Tibial nerve (tissue), 4 donors: ENCODE measurements at regions not wholly inside any gene's neighbourhood (a gene's known extent, or its start where the extent isn't known, plus 50 kb on each side); places are given as distances from the start of the nearest gene placed in this dataset.

ENCODE experiments used
- DNase-seq, 2 donors: peaks; one replicate each; pipeline ENCODE4 v3.0.0-alpha.2; 2019; ENCODE audit warnings: low spot score in 2 of 2
- H3K27ac ChIP-seq, 4 donors: fragments of 200-600 bp; sonication (generic) in 3 of 4; one replicate each; pipeline ENCODE4 v1.5.1; 2017 to 2019; ENCODE audit warnings: mild to moderate bottlenecking in 1 of 4
- H3K27me3 ChIP-seq, 2 donors: fragments of 200-600 bp; sonication (generic) in 1 of 2; one replicate each; pipeline versions ENCODE4 v1.5.1 to v1.6.0; 2017 to 2019
- H3K36me3 ChIP-seq, 3 donors: fragments of 200-600 bp; sonication (generic); one replicate each; pipeline ENCODE4 v1.5.1; 2018 to 2019
- H3K4me1 ChIP-seq, 4 donors: fragments of 200-600 bp; sonication (generic) in 3 of 4; one replicate each; pipeline ENCODE4 v1.5.1; 2017 to 2019
- H3K4me3 ChIP-seq, 4 donors: fragments of 200-600 bp; sonication (generic) in 3 of 4; one replicate each; pipeline ENCODE4 v1.5.1; 2017 to 2019; ENCODE audit warnings: mild to moderate bottlenecking in 1 of 4, moderate library complexity in 1 of 4
- H3K9me3 ChIP-seq, 4 donors: fragments of 200-600 bp; sonication (generic) in 3 of 4; one replicate each; pipeline ENCODE4 v1.5.1; 2017 to 2019
- EP300 ChIP-seq, 2 donors: sonication (generic); formaldehyde crosslinking; IDR thresholded peaks; one replicate each; pipeline ENCODE4 v1.6.1; 2017; ENCODE audit warnings: antibody characterized with exemption in 2 of 2, mild to moderate bottlenecking in 1 of 2
- POLR2A ChIP-seq, 2 donors: fragments of 450-650 bp; IDR thresholded peaks; one replicate each; pipeline ENCODE4 v1.6.1; 2017; ENCODE audit warnings: antibody characterized with exemption in 2 of 2, mild to moderate bottlenecking in 2 of 2, moderate library complexity in 2 of 2
- WGBS, 2 donors: methylation state at CpG; one replicate each; pipeline ENCODE4 v1.1.5; 2018; 5-methylcytosine and 5-hydroxymethylcytosine counted together
- TF ChIP-seq, protein P1 (sequence below), 5 experiments: fragments of 200-600 bp in 3 of 5; fragments of 450-650 bp in 2 of 5; sonication (generic) in 3 of 5; IDR thresholded peaks; one replicate each; pipeline ENCODE4 v1.5.1; 2016 to 2019; ENCODE audit warnings: antibody characterized with exemption in 5 of 5, mild to moderate bottlenecking in 3 of 5, moderate library complexity in 2 of 5

GRCh38 chr3:76624164-76624563 is 415.7 kb upstream of the ROBO2 start:
- no peak overlapping the region for H3K27ac ChIP-seq
- H3K4me3 ChIP-seq: no peak overlapping the region
- 79 to 89% methylated on average over 6 of the region's 6 CpGs for WGBS, 2 donors
- no peaks in the 10 kb centered on the region for H3K27me3 ChIP-seq
- H3K36me3 ChIP-seq: no peaks in the 10 kb centered on the region
- H3K9me3 ChIP-seq: no peaks in the 10 kb centered on the region
- TF ChIP-seq POLR2A (IDR thresholded peaks at IDR 0.05) (no peak), EP300 (IDR thresholded peaks at IDR 0.05) (no peak)
- TF ChIP-seq, protein P1, sequence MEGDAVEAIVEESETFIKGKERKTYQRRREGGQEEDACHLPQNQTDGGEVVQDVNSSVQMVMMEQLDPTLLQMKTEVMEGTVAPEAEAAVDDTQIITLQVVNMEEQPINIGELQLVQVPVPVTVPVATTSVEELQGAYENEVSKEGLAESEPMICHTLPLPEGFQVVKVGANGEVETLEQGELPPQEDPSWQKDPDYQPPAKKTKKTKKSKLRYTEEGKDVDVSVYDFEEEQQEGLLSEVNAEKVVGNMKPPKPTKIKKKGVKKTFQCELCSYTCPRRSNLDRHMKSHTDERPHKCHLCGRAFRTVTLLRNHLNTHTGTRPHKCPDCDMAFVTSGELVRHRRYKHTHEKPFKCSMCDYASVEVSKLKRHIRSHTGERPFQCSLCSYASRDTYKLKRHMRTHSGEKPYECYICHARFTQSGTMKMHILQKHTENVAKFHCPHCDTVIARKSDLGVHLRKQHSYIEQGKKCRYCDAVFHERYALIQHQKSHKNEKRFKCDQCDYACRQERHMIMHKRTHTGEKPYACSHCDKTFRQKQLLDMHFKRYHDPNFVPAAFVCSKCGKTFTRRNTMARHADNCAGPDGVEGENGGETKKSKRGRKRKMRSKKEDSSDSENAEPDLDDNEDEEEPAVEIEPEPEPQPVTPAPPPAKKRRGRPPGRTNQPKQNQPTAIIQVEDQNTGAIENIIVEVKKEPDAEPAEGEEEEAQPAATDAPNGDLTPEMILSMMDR (IDR thresholded peaks at IDR 0.05): no peak
- no peak for DNase-seq
- H3K4me1 ChIP-seq: no peaks in the 10 kb centered on the region

DNA sequence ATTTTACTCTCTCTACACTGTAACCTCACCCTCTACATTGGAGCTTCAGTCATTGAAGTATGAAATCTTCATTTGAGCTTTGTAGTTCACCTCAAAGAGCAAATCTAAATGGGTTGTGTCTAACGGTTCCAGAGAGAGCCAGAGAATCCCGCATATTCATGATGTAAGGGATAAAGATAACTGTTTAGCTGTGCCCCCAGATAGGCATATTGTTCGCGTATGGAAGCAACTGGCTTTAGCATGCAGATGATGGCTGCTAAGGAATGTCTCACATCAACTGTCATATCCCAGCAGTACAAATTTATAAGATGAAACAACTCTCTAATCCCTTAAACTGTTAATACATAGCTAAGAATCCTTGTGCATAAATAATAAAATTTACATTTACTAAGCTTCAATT is 412.7 kb upstream of the ROBO2 start:
- WGBS, 2 donors: 61 to 68% methylated on average over 4 of the region's 4 CpGs
- TF ChIP-seq POLR2A (IDR thresholded peaks at IDR 0.05): no peak
- no peak for TF ChIP-seq EP300 (IDR thresholded peaks at IDR 0.05)
- TF ChIP-seq, protein P1 (IDR thresholded peaks at IDR 0.05): no peak
- Histone ChIP-seq H3K4me1 (no peaks in the 10 kb centered on the region), H3K36me3 (no peaks in the 10 kb centered on the region), H3K9me3 (no peaks in the 10 kb centered on the region), H3K4me3 (no peak overlapping the region), H3K27me3 (no peaks in the 10 kb centered on the region), H3K27ac (no peak overlapping the region)
- DNase-seq: no peak

DNA sequence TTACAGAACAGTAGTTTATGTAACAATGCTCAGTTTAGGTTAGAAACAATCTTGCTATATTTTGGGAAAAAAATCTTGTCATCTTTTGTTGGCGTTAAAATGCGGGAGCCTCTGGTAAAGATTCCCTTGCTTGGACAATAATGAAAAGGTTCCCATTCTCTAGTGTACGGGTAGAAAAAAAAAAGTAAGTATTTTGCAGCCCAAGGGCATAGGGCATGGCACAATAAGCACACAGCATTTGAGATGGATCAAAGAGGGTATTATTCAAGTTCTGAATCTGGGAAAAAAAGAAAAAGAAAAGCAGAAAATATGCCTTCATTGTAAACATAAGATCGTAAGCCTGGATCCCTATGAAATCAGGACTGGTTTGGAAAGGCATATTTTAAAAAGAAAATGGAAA is 408.6 kb upstream of the ROBO2 start:
- Histone ChIP-seq H3K36me3 (no peaks in the 10 kb centered on the region), H3K9me3 (no peaks in the 10 kb centered on the region), H3K27me3 (no peaks in the 10 kb centered on the region), H3K4me1 (no peaks in the 10 kb centered on the region), H3K4me3 (no peak overlapping the region), H3K27ac (no peak overlapping the region)
- 48 to 57% methylated on average over 4 of the region's 4 CpGs for WGBS, 2 donors
- TF ChIP-seq POLR2A (IDR thresholded peaks at IDR 0.05): no peak
- TF ChIP-seq EP300 (IDR thresholded peaks at IDR 0.05): no peak
- TF ChIP-seq, protein P1 (IDR thresholded peaks at IDR 0.05): no peak
- DNase-seq: no peak

DNA sequence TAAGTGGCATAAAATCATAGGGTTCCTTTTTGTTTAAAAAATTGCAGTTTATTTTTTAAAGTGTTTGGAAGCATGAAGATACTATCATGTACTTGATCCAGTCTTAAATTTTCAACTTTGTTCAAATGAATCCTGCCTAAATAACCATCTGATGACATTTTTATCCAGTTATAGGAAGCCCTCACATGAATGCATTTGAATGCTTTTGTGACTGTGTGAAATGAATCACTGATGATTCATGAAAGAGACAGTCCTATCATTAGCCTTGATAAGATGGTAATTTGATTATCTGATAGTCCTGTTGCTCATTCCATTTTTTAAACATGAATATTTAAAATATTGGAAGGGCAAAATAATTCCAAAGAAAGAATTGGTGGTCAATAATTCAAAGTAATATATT is 401.9 kb upstream of the ROBO2 start:
- DNase-seq: no peak
- H3K4me1 ChIP-seq: no peaks in the 10 kb centered on the region
- TF ChIP-seq POLR2A (IDR thresholded peaks at IDR 0.05) (no peak), EP300 (IDR thresholded peaks at IDR 0.05) (no peak)
- TF ChIP-seq, protein P1 (IDR thresholded peaks at IDR 0.05): no peak
- no peak overlapping the region for H3K27ac ChIP-seq
- H3K9me3 ChIP-seq: no peaks in the 10 kb centered on the region
- no peak overlapping the region for H3K4me3 ChIP-seq
- H3K36me3 ChIP-seq: no peaks in the 10 kb centered on the region
- no peaks in the 10 kb centered on the region for H3K27me3 ChIP-seq

GRCh38 chr3:76643623-76644304 is 396.1 kb upstream of the ROBO2 start:
- Histone ChIP-seq H3K36me3 (no peaks in the 10 kb centered on the region), H3K9me3 (no peaks in the 10 kb centered on the region), H3K4me1 (no peaks in the 10 kb centered on the region), H3K27ac (no peak overlapping the region), H3K4me3 (no peak overlapping the region), H3K27me3 (no peaks in the 10 kb centered on the region)
- no peak for TF ChIP-seq EP300 (IDR thresholded peaks at IDR 0.05)
- no peak for TF ChIP-seq POLR2A (IDR thresholded peaks at IDR 0.05)
- TF ChIP-seq, protein P1 (IDR thresholded peaks at IDR 0.05): no peak
- no peak for DNase-seq
